ENCODE measurements at regions not wholly inside any gene's neighbourhood (a gene's known extent, or its start where the extent isn't known, plus 50 kb on each side); places are given as distances from the start of the nearest gene placed in this dataset.

- TF ChIP-seq BHLHE40 (IDR thresholded peaks at IDR 0.05; ENCODE audit: borderline replicate concordance), result no peak
- TF ChIP-seq FOXM1 (IDR thresholded peaks at IDR 0.05; ENCODE audit: borderline replicate concordance), result no peak
- TF ChIP-seq ARNT (IDR thresholded peaks at IDR 0.05), result no peak
- no peak for TF ChIP-seq ZNF384 (IDR thresholded peaks at IDR 0.05)
- TF ChIP-seq TARDBP (IDR thresholded peaks at IDR 0.05), result no peak
- TF ChIP-seq FOXK2 (IDR thresholded peaks at IDR 0.05), result no peak
- no peak for TF ChIP-seq SP1 (IDR thresholded peaks at IDR 0.05)
- TF ChIP-seq FOXA1 (IDR thresholded peaks at IDR 0.05), result no peak
- no peak for TF ChIP-seq LEF1 (IDR thresholded peaks at IDR 0.05; ENCODE audit: borderline replicate concordance)
- no peak for TF ChIP-seq PKNOX1 (IDR thresholded peaks at IDR 0.05)
Measured at GRCh38 chr4:187491959-187492358, 503.6 kb upstream of the ZFP42 start.
